Neural cell (in vitro differentiated cells): ENCODE measurements at regions not wholly inside any gene's neighbourhood (a gene's known extent, or its start where the extent isn't known, plus 50 kb on each side); places are given as distances from the start of the nearest gene placed in this dataset.

Experiments used
- EZH2 ChIP-seq: fragments of 200-600, 300-800 bp; shearing (Covaris generic), sonication (generic); IDR thresholded peaks from 2 replicates; pipeline ENCODE4 v1.6.1; 2014; ENCODE audit warnings: antibody characterized with exemption, low read length, borderline replicate concordance, mild to moderate bottlenecking; ENCODE audit not compliant: insufficient read depth, poor library complexity, severe bottlenecking
- POLR2AphosphoS5 ChIP-seq: IDR thresholded peaks from 2 replicates; pipeline ENCODE4 v1.6.1; 2012
- SMC3 ChIP-seq: fragments of 450-650 bp; conservative IDR thresholded peaks from 2 replicates; pipeline ENCODE4 v1.6.1; 2014; ENCODE audit warnings: antibody characterized with exemption, mild to moderate bottlenecking, moderate library complexity; ENCODE audit not compliant: poor library complexity
- TAF1 ChIP-seq: IDR thresholded peaks from 2 replicates; pipeline ENCODE4 v1.6.1; 2012; ENCODE audit warnings: low read depth
- TF ChIP-seq, protein P1 (sequence below): fragments of 450-650 bp; IDR thresholded peaks from 2 replicates; pipeline ENCODE4 v1.5.1; 2014; ENCODE audit warnings: antibody characterized with exemption, mild to moderate bottlenecking, moderate library complexity; ENCODE audit not compliant: poor library complexity, severe bottlenecking

DNA sequence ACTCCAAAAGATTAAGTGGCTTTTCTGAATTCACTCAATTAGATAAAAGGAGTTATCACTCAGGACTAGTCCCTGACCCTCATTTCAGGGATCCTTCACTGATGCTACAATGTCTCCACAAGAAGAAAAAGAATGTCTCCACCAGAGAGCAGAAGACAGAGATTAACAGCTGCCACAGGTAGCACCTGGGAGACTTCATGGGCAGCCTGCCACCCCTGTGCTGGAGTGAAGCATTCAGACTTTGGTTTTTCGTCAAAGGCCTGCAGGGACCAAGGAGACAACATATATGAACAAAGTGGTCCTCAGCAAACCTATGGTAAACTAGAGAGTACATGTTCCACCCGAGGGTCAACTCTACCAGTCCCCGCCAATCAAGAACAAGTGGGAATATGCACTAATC, 197.0 kb upstream of the ACVR2A start:
- TF ChIP-seq POLR2AphosphoS5 (no peak), EZH2 (no peak), TAF1 (no peak), SMC3 (no peak)
- TF ChIP-seq, protein P1, sequence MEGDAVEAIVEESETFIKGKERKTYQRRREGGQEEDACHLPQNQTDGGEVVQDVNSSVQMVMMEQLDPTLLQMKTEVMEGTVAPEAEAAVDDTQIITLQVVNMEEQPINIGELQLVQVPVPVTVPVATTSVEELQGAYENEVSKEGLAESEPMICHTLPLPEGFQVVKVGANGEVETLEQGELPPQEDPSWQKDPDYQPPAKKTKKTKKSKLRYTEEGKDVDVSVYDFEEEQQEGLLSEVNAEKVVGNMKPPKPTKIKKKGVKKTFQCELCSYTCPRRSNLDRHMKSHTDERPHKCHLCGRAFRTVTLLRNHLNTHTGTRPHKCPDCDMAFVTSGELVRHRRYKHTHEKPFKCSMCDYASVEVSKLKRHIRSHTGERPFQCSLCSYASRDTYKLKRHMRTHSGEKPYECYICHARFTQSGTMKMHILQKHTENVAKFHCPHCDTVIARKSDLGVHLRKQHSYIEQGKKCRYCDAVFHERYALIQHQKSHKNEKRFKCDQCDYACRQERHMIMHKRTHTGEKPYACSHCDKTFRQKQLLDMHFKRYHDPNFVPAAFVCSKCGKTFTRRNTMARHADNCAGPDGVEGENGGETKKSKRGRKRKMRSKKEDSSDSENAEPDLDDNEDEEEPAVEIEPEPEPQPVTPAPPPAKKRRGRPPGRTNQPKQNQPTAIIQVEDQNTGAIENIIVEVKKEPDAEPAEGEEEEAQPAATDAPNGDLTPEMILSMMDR = no peak
